H9 (cell line): ENCODE measurements at regions not wholly inside any gene's neighbourhood (a gene's known extent, or its start where the extent isn't known, plus 50 kb on each side); places are given as distances from the start of the nearest gene placed in this dataset.

Source experiments
- DNase-seq: peaks from one replicate; pipeline ENCODE4 v3.0.0-alpha.2; 2017
- H2AFZ ChIP-seq: one replicate; pipeline ENCODE4 v1.6.1; 2013; ENCODE audit warnings: mild to moderate bottlenecking, low read length, control low read depth, moderate library complexity
- H2AK5ac ChIP-seq: 2 replicates; pipeline ENCODE4 v1.6.1; 2013; ENCODE audit warnings: low read length, control low read depth, mixed read lengths; ENCODE audit not compliant: insufficient read length
- H2BK120ac ChIP-seq: one replicate; pipeline ENCODE4 v1.6.1; 2013; ENCODE audit warnings: low read depth, mild to moderate bottlenecking, low read length, control low read depth, inconsistent platforms; ENCODE audit not compliant: poor library complexity, severe bottlenecking
- H2BK12ac ChIP-seq: 2 replicates; pipeline ENCODE4 v1.6.1; 2013; ENCODE audit warnings: low read length, control low read depth, mixed read lengths, low read depth; ENCODE audit not compliant: insufficient read length
- H2BK15ac ChIP-seq: 2 replicates; pipeline ENCODE4 v1.6.1; 2013; ENCODE audit warnings: low read depth, low read length, control low read depth
- H2BK20ac ChIP-seq: one replicate; pipeline ENCODE4 v1.6.1; 2013; ENCODE audit warnings: low read depth, mild to moderate bottlenecking, low read length, control low read depth, inconsistent platforms; ENCODE audit not compliant: poor library complexity, severe bottlenecking
- H2BK5ac ChIP-seq: 2 replicates; pipeline ENCODE4 v1.6.1; 2013; ENCODE audit warnings: low read length, control low read depth, mixed read lengths; ENCODE audit not compliant: insufficient read length
- H3K14ac ChIP-seq: 2 replicates; pipeline ENCODE4 v1.6.1; 2013; ENCODE audit warnings: low read length, control low read depth; ENCODE audit not compliant: insufficient read depth
- H3K18ac ChIP-seq: 2 replicates; pipeline ENCODE4 v1.6.1; 2013; ENCODE audit warnings: low read depth, mild to moderate bottlenecking, mixed read lengths, low read length, control low read depth; ENCODE audit not compliant: insufficient read length
- H3K23ac ChIP-seq: 2 replicates; pipeline ENCODE4 v1.6.1; 2013; ENCODE audit warnings: low read length, control low read depth, mixed read lengths, low read depth; ENCODE audit not compliant: insufficient read length
- H3K23me2 ChIP-seq: 2 replicates; pipeline ENCODE4 v1.6.1; 2013; ENCODE audit warnings: low read depth, mild to moderate bottlenecking, mixed read lengths, low read length, control low read depth; ENCODE audit not compliant: insufficient read length, poor library complexity, severe bottlenecking
- H3K27ac ChIP-seq: 2 replicates; pipeline ENCODE4 v1.5.1; 2013; ENCODE audit warnings: low read length, control low read depth, mixed read lengths, low read depth; ENCODE audit not compliant: insufficient read length
- H3K27me3 ChIP-seq: 2 replicates; pipeline ENCODE4 v1.6.1; 2013; ENCODE audit warnings: low read length, control low read depth, inconsistent platforms; ENCODE audit not compliant: insufficient read depth
- H3K4ac ChIP-seq: 2 replicates; pipeline ENCODE4 v1.6.1; 2013; ENCODE audit warnings: low read depth, mild to moderate bottlenecking, control low read depth, inconsistent platforms, low read length, moderate library complexity
- H3K4me1 ChIP-seq: 2 replicates; pipeline ENCODE4 v1.6.1; 2013; ENCODE audit warnings: low read length, control low read depth, inconsistent platforms; ENCODE audit not compliant: insufficient read depth
- H3K4me2 ChIP-seq: 2 replicates; pipeline ENCODE4 v1.6.1; 2013; ENCODE audit warnings: low read length, control low read depth, mixed read lengths; ENCODE audit not compliant: insufficient read length, insufficient read depth
- H3K56ac ChIP-seq: 2 replicates; pipeline ENCODE4 v1.6.1; 2013; ENCODE audit warnings: low read depth, mild to moderate bottlenecking, mixed read lengths, low read length, control low read depth; ENCODE audit not compliant: insufficient read length
- H3K79me1 ChIP-seq: 2 replicates; pipeline ENCODE4 v1.6.1; 2013; ENCODE audit warnings: low read depth, mild to moderate bottlenecking, moderate library complexity, low read length, control low read depth, inconsistent platforms; ENCODE audit not compliant: insufficient read depth, poor library complexity, severe bottlenecking
- H3K79me2 ChIP-seq: 2 replicates; pipeline ENCODE4 v1.6.1; 2013; ENCODE audit warnings: low read length, control low read depth, inconsistent platforms; ENCODE audit not compliant: insufficient read depth
- H3K9ac ChIP-seq: 2 replicates; pipeline ENCODE4 v1.6.1; 2013; ENCODE audit warnings: low read length, control low read depth, mixed read lengths; ENCODE audit not compliant: insufficient read length; ENCODE audit errors: extremely low read depth
- H3K9me3 ChIP-seq: one replicate; pipeline ENCODE4 v1.6.1; 2013; ENCODE audit warnings: low read depth, low read length, inconsistent platforms; ENCODE audit not compliant: control insufficient read depth
- H3T11ph ChIP-seq: one replicate; pipeline ENCODE4 v1.6.1; 2013; ENCODE audit warnings: mild to moderate bottlenecking, low read length, control low read depth, inconsistent platforms
- H4K20me1 ChIP-seq: one replicate; pipeline ENCODE4 v1.6.1; 2013; ENCODE audit not compliant: control insufficient read depth, insufficient read length, insufficient read depth
- H4K5ac ChIP-seq: 2 replicates; pipeline ENCODE4 v1.6.1; 2013; ENCODE audit warnings: low read depth, mild to moderate bottlenecking, mixed read lengths, low read length, control low read depth; ENCODE audit not compliant: insufficient read length
- H4K8ac ChIP-seq: replicated peaks from 2 replicates; pipeline ENCODE4 v1.6.1; 2013; ENCODE audit warnings: low read length, control low read depth, mixed read lengths, low read depth; ENCODE audit not compliant: insufficient read length
- H4K91ac ChIP-seq: 2 replicates; pipeline ENCODE4 v1.6.1; 2013; ENCODE audit warnings: low read depth, mild to moderate bottlenecking, moderate library complexity, mixed read lengths, low read length, control low read depth; ENCODE audit not compliant: insufficient read length
- H3K27ac Mint-ChIP-seq, 3 experiments: 2 replicates in 2 of 3; 3 replicates in 1 of 3; pipeline ENCODE4 v1.8.0; 2020 to 2021; ENCODE audit warnings: mixed read lengths in 3 of 3, mild to moderate bottlenecking in 1 of 3, moderate library complexity in 1 of 3
- H3K27me3 Mint-ChIP-seq: 2 replicates; pipeline ENCODE4 v1.8.0; 2021; ENCODE audit warnings: low read depth, mild to moderate bottlenecking, moderate library complexity, mixed read lengths
- H3K36me3 Mint-ChIP-seq, 3 experiments: 2 replicates in 2 of 3; 3 replicates in 1 of 3; pipeline ENCODE4 v1.8.0; 2020 to 2021; ENCODE audit warnings: low read depth in 3 of 3, mixed read lengths in 3 of 3; ENCODE audit not compliant: insufficient read depth in 1 of 3
- H3K4me1 Mint-ChIP-seq, 2 experiments: 2 replicates each; pipeline ENCODE4 v1.8.0; 2020; ENCODE audit warnings: mixed read lengths in 2 of 2
- H3K4me3 Mint-ChIP-seq, 2 experiments: 2 replicates in 1 of 2; 3 replicates in 1 of 2; pipeline ENCODE4 v1.8.0; 2020 to 2021; ENCODE audit warnings: mild to moderate bottlenecking in 2 of 2, mixed read lengths in 2 of 2, moderate library complexity in 1 of 2
- H3K9me3 Mint-ChIP-seq, 2 experiments: 2 replicates in 1 of 2; 3 replicates in 1 of 2; pipeline ENCODE4 v1.8.0; 2020; ENCODE audit warnings: mild to moderate bottlenecking in 2 of 2, mixed read lengths in 2 of 2, moderate library complexity in 1 of 2
- CTCF ChIP-seq: fragments of 200-600 bp; sonication (generic); conservative IDR thresholded peaks from 3 replicates; pipeline ENCODE4 v1.8.0; 2021; ENCODE audit warnings: antibody characterized with exemption, mild to moderate bottlenecking
- WGBS: extraction: QIAGEN DNeasy Blood & Tissue Kit; methylation state at CpG from one replicate; pipeline ENCODE4 v1.1.7; 2013; ENCODE audit warnings: missing lambda C conversion rate, low lambda C conversion rate, mixed read lengths; ENCODE audit not compliant: insufficient read length; ENCODE audit errors: extremely low coverage; 5-methylcytosine and 5-hydroxymethylcytosine counted together

DNA sequence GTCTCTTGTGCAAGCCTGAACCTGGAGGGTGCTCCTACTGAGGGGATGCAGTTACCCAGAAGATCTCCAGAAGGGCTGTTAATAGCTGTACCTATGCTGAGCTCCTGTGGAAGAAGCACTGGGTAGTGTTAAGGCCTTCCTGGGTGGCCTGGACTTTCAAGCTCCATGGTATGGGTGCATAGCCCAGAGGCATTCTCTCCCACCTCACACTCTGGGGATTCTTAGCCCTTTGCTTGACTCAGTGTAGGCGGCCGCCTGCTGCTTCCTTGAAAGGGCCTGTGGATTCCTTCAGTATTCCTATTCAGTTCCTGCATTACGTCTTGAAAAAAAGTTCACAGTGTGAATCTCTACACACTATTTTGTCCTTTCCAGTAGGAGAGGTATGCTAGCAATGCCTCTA is 235.7 kb upstream of the MAGEB16 start:
- H3K9me3 Mint-ChIP-seq, result peaks cover 35 to 38% of the 10 kb centered on the region in 2 experiments
- TF ChIP-seq CTCF, result no peak
- no peak overlapping the region for H4K91ac ChIP-seq
- H3K27ac Mint-ChIP-seq, result no peak overlapping the region
- H3K27me3 ChIP-seq, result no peaks in the 10 kb centered on the region; the same call in 1 of the 2 replicates
- H2BK5ac ChIP-seq, result no peak overlapping the region
- H3K4ac ChIP-seq, result no peak overlapping the region
- no peak overlapping the region for H3K23ac ChIP-seq
- no peaks in the 10 kb centered on the region for H3K79me2 ChIP-seq
- H3K4me3 Mint-ChIP-seq, result no peak overlapping the region
- H2AK5ac ChIP-seq, result no peak overlapping the region
- H3K9me3 ChIP-seq, result no peaks in the 10 kb centered on the region
- no peak overlapping the region for H2AFZ ChIP-seq
- no peak overlapping the region for H3K9ac ChIP-seq
- H3K36me3 Mint-ChIP-seq, result peaks cover 0 to 4% (median 3%) of the 10 kb centered on the region in 3 experiments; a peak in 3 of 7 replicates
- no peaks in the 10 kb centered on the region for H3K23me2 ChIP-seq
- no peak overlapping the region for H2BK120ac ChIP-seq
- no CpG with 5 or more reads among the region's 3 CpGs for WGBS
- H2BK15ac ChIP-seq, result no peak overlapping the region
- H3K27me3 Mint-ChIP-seq, result peaks cover 2% of the 10 kb centered on the region; the same call in 1 of the 2 replicates
- no peak overlapping the region for H4K8ac ChIP-seq
- H3T11ph ChIP-seq, result no peak overlapping the region
- H3K79me1 ChIP-seq, result no peaks in the 10 kb centered on the region
- no peak overlapping the region for H3K18ac ChIP-seq
- no peak overlapping the region for H3K27ac ChIP-seq
- H3K4me2 ChIP-seq, result no peak overlapping the region
- no peaks in the 10 kb centered on the region for H4K20me1 ChIP-seq
- DNase-seq, result peak; percentile 28
- no peak overlapping the region for H2BK20ac ChIP-seq
- H3K56ac ChIP-seq, result no peak overlapping the region
- H3K14ac ChIP-seq, result no peak overlapping the region
- peaks cover 8% of the 10 kb centered on the region; the same call in 1 of the 2 replicates for H3K4me1 ChIP-seq
- H4K5ac ChIP-seq, result no peak overlapping the region
- no peak overlapping the region for H2BK12ac ChIP-seq
- peaks cover 12 to 13% of the 10 kb centered on the region in 2 experiments for H3K4me1 Mint-ChIP-seq
